IMR-90 (cell line): ENCODE measurements at regions not wholly inside any gene's neighbourhood (a gene's known extent, or its start where the extent isn't known, plus 50 kb on each side); places are given as distances from the start of the nearest gene placed in this dataset.

ENCODE experiments used
- BHLHE40 ChIP-seq: fragments of 150-350 bp; IDR thresholded peaks from 2 replicates; pipeline ENCODE4 v1.6.1; 2016; ENCODE audit warnings: mild to moderate bottlenecking, low read depth, low read length
- CHD1 ChIP-seq: IDR thresholded peaks from 2 replicates; pipeline ENCODE4 v1.6.1; 2012; ENCODE audit warnings: low read depth, low read length, improper control_type of control experiment
- MAFK ChIP-seq: IDR thresholded peaks from 2 replicates; pipeline ENCODE4 v1.6.1; 2012; ENCODE audit warnings: low read depth, low read length, improper control_type of control experiment
- MAZ ChIP-seq: IDR thresholded peaks from 2 replicates; pipeline ENCODE4 v1.6.1; 2012; ENCODE audit warnings: low read depth, mild to moderate bottlenecking, low read length, improper control_type of control experiment, moderate library complexity, borderline replicate concordance
- MXI1 ChIP-seq: IDR thresholded peaks from 2 replicates; pipeline ENCODE4 v1.6.1; 2012; ENCODE audit warnings: low read depth, mild to moderate bottlenecking, low read length, moderate library complexity, borderline replicate concordance
- NFE2L2 ChIP-seq: fragments of 150-350 bp; IDR thresholded peaks from 2 replicates; pipeline ENCODE4 v1.6.1; 2016; ENCODE audit warnings: low read depth, mild to moderate bottlenecking, low read length
- POLR2A ChIP-seq: IDR thresholded peaks from 2 replicates; pipeline ENCODE4 v1.6.1; 2012; ENCODE audit warnings: mild to moderate bottlenecking, low read depth, low read length
- RAD21 ChIP-seq: IDR thresholded peaks from 2 replicates; pipeline ENCODE4 v1.6.1; 2012; ENCODE audit warnings: low read length, improper control_type of control experiment
- RCOR1 ChIP-seq: IDR thresholded peaks from 2 replicates; pipeline ENCODE4 v1.6.1; 2012; ENCODE audit warnings: mild to moderate bottlenecking, low read length, improper control_type of control experiment; ENCODE audit not compliant: insufficient replicate concordance
- SMC3 ChIP-seq: fragments of 150-350 bp; IDR thresholded peaks from 2 replicates; pipeline ENCODE4 v1.6.1; 2016; ENCODE audit warnings: low read depth, mild to moderate bottlenecking, antibody characterized with exemption, low read length, moderate library complexity
- TF ChIP-seq, protein P1 (sequence below): conservative IDR thresholded peaks from 2 replicates; pipeline ENCODE4 v1.5.1; 2012; ENCODE audit warnings: mild to moderate bottlenecking, low read depth, low read length, improper control_type of control experiment
- TF ChIP-seq, protein P2 (sequence below): fragments of 150-350 bp; IDR thresholded peaks from 2 replicates; pipeline ENCODE4 v1.6.1; 2017; ENCODE audit warnings: mild to moderate bottlenecking, antibody characterized with exemption, low read length, low read depth

DNA sequence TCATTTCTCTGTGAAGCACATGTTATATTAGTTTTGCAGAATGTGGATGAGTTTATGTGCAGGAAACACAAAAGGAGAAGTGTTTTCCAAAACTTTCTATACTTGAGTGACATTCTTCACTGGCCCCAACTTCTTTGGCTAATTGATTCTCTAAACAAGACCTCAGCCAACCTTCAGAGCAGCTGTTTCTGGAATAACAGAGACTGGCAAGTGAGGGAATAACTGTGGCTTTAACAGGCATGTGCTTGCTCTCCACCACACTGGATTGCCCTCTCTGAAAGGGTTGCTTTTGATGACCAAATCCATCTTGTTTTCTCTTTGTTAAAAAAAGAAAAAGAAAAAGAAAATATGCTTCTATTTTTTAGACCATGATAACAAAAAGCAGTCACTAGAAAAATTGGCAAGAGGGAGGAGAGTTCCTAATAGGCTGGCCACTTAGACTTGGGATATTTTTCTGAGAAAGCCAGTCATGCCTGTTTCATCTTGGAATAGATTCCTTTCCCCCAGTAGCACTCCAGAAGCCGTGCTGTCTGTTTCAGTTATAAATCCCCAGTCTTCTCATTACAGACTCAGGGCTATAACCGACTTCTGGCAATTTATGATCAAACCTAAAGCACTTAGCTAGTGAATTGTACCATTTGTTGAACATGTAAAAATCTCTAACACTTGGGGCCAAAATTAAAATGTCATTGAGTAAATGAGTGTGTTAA lies 295.0 kb upstream of the NR3C2 start:
- TF ChIP-seq, protein P1, sequence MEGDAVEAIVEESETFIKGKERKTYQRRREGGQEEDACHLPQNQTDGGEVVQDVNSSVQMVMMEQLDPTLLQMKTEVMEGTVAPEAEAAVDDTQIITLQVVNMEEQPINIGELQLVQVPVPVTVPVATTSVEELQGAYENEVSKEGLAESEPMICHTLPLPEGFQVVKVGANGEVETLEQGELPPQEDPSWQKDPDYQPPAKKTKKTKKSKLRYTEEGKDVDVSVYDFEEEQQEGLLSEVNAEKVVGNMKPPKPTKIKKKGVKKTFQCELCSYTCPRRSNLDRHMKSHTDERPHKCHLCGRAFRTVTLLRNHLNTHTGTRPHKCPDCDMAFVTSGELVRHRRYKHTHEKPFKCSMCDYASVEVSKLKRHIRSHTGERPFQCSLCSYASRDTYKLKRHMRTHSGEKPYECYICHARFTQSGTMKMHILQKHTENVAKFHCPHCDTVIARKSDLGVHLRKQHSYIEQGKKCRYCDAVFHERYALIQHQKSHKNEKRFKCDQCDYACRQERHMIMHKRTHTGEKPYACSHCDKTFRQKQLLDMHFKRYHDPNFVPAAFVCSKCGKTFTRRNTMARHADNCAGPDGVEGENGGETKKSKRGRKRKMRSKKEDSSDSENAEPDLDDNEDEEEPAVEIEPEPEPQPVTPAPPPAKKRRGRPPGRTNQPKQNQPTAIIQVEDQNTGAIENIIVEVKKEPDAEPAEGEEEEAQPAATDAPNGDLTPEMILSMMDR: no peak
- no peak for TF ChIP-seq RAD21
- TF ChIP-seq POLR2A: no peak
- no peak for TF ChIP-seq BHLHE40
- TF ChIP-seq, protein P2, sequence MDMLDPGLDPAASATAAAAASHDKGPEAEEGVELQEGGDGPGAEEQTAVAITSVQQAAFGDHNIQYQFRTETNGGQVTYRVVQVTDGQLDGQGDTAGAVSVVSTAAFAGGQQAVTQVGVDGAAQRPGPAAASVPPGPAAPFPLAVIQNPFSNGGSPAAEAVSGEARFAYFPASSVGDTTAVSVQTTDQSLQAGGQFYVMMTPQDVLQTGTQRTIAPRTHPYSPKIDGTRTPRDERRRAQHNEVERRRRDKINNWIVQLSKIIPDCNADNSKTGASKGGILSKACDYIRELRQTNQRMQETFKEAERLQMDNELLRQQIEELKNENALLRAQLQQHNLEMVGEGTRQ: no peak
- TF ChIP-seq MXI1: no peak
- TF ChIP-seq NFE2L2: no peak
- TF ChIP-seq RCOR1: no peak
- no peak for TF ChIP-seq CHD1
- TF ChIP-seq MAFK: no peak
- TF ChIP-seq SMC3: no peak
- no peak for TF ChIP-seq MAZ
